Sigmoid colon (tissue), 6 donors: ENCODE measurements at regions not wholly inside any gene's neighbourhood (a gene's known extent, or its start where the extent isn't known, plus 50 kb on each side); places are given as distances from the start of the nearest gene placed in this dataset.

Experiments used
- DNase-seq: peaks from one replicate; pipeline ENCODE4 v3.0.0-alpha.2; 2019
- H3K27ac ChIP-seq, 4 donors: fragments of 200-600 bp; sonication (generic); one replicate each; pipeline ENCODE4 v1.5.1; 2016 to 2019; ENCODE audit warnings: mild to moderate bottlenecking in 1 of 4
- H3K27me3 ChIP-seq, 3 donors: fragments of 200-600 bp; sonication (generic); one replicate each; pipeline ENCODE4 v1.5.1; 2019; ENCODE audit warnings: mild to moderate bottlenecking in 1 of 3
- H3K36me3 ChIP-seq, 4 donors: fragments of 200-600 bp; sonication (generic); one replicate each; pipeline ENCODE4 v1.5.1; 2016 to 2019
- H3K4me1 ChIP-seq, 4 donors: fragments of 200-600 bp; sonication (generic); one replicate each; pipeline ENCODE4 v1.5.1; 2017 to 2019
- H3K4me3 ChIP-seq, 4 donors: fragments of 200-600 bp; sonication (generic); one replicate each; pipeline ENCODE4 v1.5.1; 2017 to 2019; ENCODE audit warnings: mild to moderate bottlenecking in 2 of 4, moderate library complexity in 1 of 4
- H3K9me3 ChIP-seq, 4 donors: fragments of 200-600 bp in 3 of 4; sonication (generic) in 3 of 4; one replicate each; pipeline versions ENCODE4 v1.5.1 to v1.6.1; 2013 to 2019
- CTCF ChIP-seq, 4 experiments: fragments of 450-650 bp in 3 of 4; fragments of 200-600 bp in 1 of 4; IDR thresholded peaks; one replicate each; pipeline ENCODE4 v1.5.1; 2016 to 2019; ENCODE audit warnings: antibody characterized with exemption in 4 of 4, mild to moderate bottlenecking in 3 of 4, moderate library complexity in 2 of 4
- EP300 ChIP-seq, 4 donors: sonication (generic); formaldehyde crosslinking; IDR thresholded peaks; one replicate each; pipeline ENCODE4 v1.6.1; 2017; ENCODE audit warnings: antibody characterized with exemption in 4 of 4
- POLR2A ChIP-seq, 2 donors: fragments of 450-650 bp; IDR thresholded peaks; one replicate each; pipeline ENCODE4 v1.6.1; 2016; ENCODE audit warnings: antibody characterized with exemption in 2 of 2, mild to moderate bottlenecking in 2 of 2, moderate library complexity in 2 of 2
- POLR2AphosphoS5 ChIP-seq, 4 donors: sonication (generic); formaldehyde crosslinking; IDR thresholded peaks; one replicate each; pipeline ENCODE4 v1.6.1; 2017; ENCODE audit warnings: antibody characterized with exemption in 4 of 4
- WGBS, 2 donors: extraction: QIAGEN DNeasy Blood & Tissue Kit; methylation state at CpG; one replicate each; pipeline ENCODE4 v1.1.7; 2013; 5-methylcytosine and 5-hydroxymethylcytosine counted together
- intact Hi-C: fragments of 100-400 bp; cut with DNase I; formaldehyde crosslinking; loops from one replicate; pipeline ENCODE4 v1.15.1; 2023
- donor health status: healthy with polysubstance abuse.
- donor health status: healthy.

GRCh38 chr1:13921190-13921589 is 221.2 kb downstream of the PRDM2 start:
- intact Hi-C loops, result no loop called here
- 34 to 38% methylated on average over 1 of the region's 1 CpG for WGBS, 2 donors
- DNase-seq, result no peak
- H3K27me3 ChIP-seq, result no peaks in the 10 kb centered on the region
- TF ChIP-seq EP300 (IDR thresholded peaks at IDR 0.05) (no peak), CTCF (IDR thresholded peaks at IDR 0.05) (no peak), POLR2A (IDR thresholded peaks at IDR 0.05) (no peak), POLR2AphosphoS5 (IDR thresholded peaks at IDR 0.05) (no peak)
- no peaks in the 10 kb centered on the region for H3K9me3 ChIP-seq
- no peak overlapping the region for H3K4me3 ChIP-seq
- no peak overlapping the region for H3K27ac ChIP-seq
- H3K4me1 ChIP-seq, result no peaks in the 10 kb centered on the region
- no peaks in the 10 kb centered on the region for H3K36me3 ChIP-seq

GRCh38 chr1:13922466-13923110 is 222.6 kb downstream of the PRDM2 start:
- no peak for TF ChIP-seq CTCF (IDR thresholded peaks at IDR 0.05)
- no peaks in the 10 kb centered on the region for H3K9me3 ChIP-seq
- no peak overlapping the region for H3K4me3 ChIP-seq
- intact Hi-C loops, result no loop called here
- DNase-seq, result no peak
- WGBS, 2 donors, result 53 to 66% methylated on average over 5 of the region's 5 CpGs
- no peaks in the 10 kb centered on the region for H3K27me3 ChIP-seq
- no peaks in the 10 kb centered on the region for H3K4me1 ChIP-seq
- H3K36me3 ChIP-seq, result no peaks in the 10 kb centered on the region
- no peak overlapping the region for H3K27ac ChIP-seq

- Histone ChIP-seq H3K9me3 (no peaks in the 10 kb centered on the region), H3K4me1 (no peaks in the 10 kb centered on the region), H3K27me3 (no peaks in the 10 kb centered on the region), H3K36me3 (no peaks in the 10 kb centered on the region), H3K4me3 (no peak overlapping the region), H3K27ac (no peak overlapping the region)
- no peak for TF ChIP-seq POLR2A (IDR thresholded peaks at IDR 0.05)
- no peak for TF ChIP-seq EP300 (IDR thresholded peaks at IDR 0.05)
- no peak for TF ChIP-seq POLR2AphosphoS5 (IDR thresholded peaks at IDR 0.05)
- no peak for TF ChIP-seq CTCF (IDR thresholded peaks at IDR 0.05)
- no peak for DNase-seq
- intact Hi-C loops, result no loop called here
Measured at GRCh38 chr1:13926556-13926955, 226.6 kb downstream of the PRDM2 start.

GRCh38 chr1:13927736-13928135 is 227.7 kb downstream of the PRDM2 start:
- Histone ChIP-seq H3K27me3 (no peaks in the 10 kb centered on the region), H3K36me3 (no peaks in the 10 kb centered on the region), H3K9me3 (no peaks in the 10 kb centered on the region), H3K4me3 (no peak overlapping the region), H3K4me1 (no peaks in the 10 kb centered on the region), H3K27ac (no peak overlapping the region)
- 89 to 90% methylated on average over 3 of the region's 3 CpGs for WGBS, 2 donors
- TF ChIP-seq POLR2AphosphoS5 (IDR thresholded peaks at IDR 0.05) (no peak), EP300 (IDR thresholded peaks at IDR 0.05) (no peak), CTCF (IDR thresholded peaks at IDR 0.05) (no peak), POLR2A (IDR thresholded peaks at IDR 0.05) (no peak)
- no peak for DNase-seq
- intact Hi-C loops, result no loop called here

- WGBS, 2 donors, result 75 to 80% methylated on average over 5 of the region's 5 CpGs
- no peak for DNase-seq
- no peaks in the 10 kb centered on the region for H3K36me3 ChIP-seq
- H3K9me3 ChIP-seq, result no peaks in the 10 kb centered on the region
- intact Hi-C loops, result no loop called here
- TF ChIP-seq POLR2A (IDR thresholded peaks at IDR 0.05) (no peak), POLR2AphosphoS5 (IDR thresholded peaks at IDR 0.05) (no peak), CTCF (IDR thresholded peaks at IDR 0.05) (no peak), EP300 (IDR thresholded peaks at IDR 0.05) (no peak)
- H3K4me1 ChIP-seq, result no peaks in the 10 kb centered on the region
- no peak overlapping the region for H3K4me3 ChIP-seq
- H3K27ac ChIP-seq, result no peak overlapping the region
- H3K27me3 ChIP-seq, result no peaks in the 10 kb centered on the region
Measured at GRCh38 chr1:13929313-13929712, 229.3 kb downstream of the PRDM2 start.
